Loucy (cell line): ENCODE measurements at regions not wholly inside any gene's neighbourhood (a gene's known extent, or its start where the extent isn't known, plus 50 kb on each side); places are given as distances from the start of the nearest gene placed in this dataset.

Source experiments
- EZH2phosphoT487 ChIP-seq: fragments of 200-600 bp; IDR thresholded peaks from 2 replicates; pipeline ENCODE4 v1.6.1; 2018; ENCODE audit warnings: antibody characterized with exemption, mild to moderate bottlenecking, moderate library complexity, borderline replicate concordance
- TF ChIP-seq, protein P1 (sequence below): fragments of 200-600 bp; sonication (generic); conservative IDR thresholded peaks from 2 replicates; pipeline ENCODE4 v1.5.1; 2014; ENCODE audit warnings: mild to moderate bottlenecking, antibody characterized with exemption, low read length

DNA sequence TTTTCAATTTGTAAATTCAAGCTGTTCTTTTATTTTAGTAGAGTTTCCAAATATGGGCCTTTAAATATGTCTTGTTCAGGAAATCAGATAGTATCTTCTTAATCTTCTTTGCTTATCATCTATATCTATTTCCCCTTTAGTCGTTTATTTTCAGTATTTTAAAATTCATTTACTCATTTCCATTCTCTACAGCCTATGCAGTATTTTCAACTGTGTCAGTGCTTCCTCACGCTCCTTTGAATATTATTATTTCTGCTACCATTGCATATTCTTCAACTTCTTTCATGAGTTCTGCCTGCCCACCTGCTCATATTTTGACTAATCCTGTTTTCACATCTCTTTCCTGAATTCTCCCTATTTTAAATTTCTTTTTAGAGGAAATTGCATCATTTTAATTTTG is 185.4 kb downstream of the DKK2 start:
- TF ChIP-seq, protein P1, sequence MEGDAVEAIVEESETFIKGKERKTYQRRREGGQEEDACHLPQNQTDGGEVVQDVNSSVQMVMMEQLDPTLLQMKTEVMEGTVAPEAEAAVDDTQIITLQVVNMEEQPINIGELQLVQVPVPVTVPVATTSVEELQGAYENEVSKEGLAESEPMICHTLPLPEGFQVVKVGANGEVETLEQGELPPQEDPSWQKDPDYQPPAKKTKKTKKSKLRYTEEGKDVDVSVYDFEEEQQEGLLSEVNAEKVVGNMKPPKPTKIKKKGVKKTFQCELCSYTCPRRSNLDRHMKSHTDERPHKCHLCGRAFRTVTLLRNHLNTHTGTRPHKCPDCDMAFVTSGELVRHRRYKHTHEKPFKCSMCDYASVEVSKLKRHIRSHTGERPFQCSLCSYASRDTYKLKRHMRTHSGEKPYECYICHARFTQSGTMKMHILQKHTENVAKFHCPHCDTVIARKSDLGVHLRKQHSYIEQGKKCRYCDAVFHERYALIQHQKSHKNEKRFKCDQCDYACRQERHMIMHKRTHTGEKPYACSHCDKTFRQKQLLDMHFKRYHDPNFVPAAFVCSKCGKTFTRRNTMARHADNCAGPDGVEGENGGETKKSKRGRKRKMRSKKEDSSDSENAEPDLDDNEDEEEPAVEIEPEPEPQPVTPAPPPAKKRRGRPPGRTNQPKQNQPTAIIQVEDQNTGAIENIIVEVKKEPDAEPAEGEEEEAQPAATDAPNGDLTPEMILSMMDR, result no peak
- TF ChIP-seq EZH2phosphoT487, result no peak
